Esophagus muscularis mucosa (tissue), 4 donors: ENCODE measurements at regions not wholly inside any gene's neighbourhood (a gene's known extent, or its start where the extent isn't known, plus 50 kb on each side); places are given as distances from the start of the nearest gene placed in this dataset.

Experiments used
- DNase-seq: peaks from one replicate; pipeline ENCODE4 v3.0.0-alpha.2; 2017; ENCODE audit errors: extremely low spot score
- H3K27ac ChIP-seq, 4 donors: fragments of 200-600 bp; sonication (generic); replicated peaks in 1 of 4; 1 replicate in 3 of 4; 2 replicates in 1 of 4; pipeline ENCODE4 v1.5.1; 2016 to 2019; ENCODE audit warnings: mild to moderate bottlenecking in 1 of 4
- H3K27me3 ChIP-seq, 4 donors: fragments of 200-600 bp; sonication (generic); one replicate each; pipeline versions ENCODE4 v1.5.1 to v1.6.0; 2016 to 2019
- H3K36me3 ChIP-seq, 4 donors: fragments of 200-600 bp; sonication (generic); one replicate each; pipeline ENCODE4 v1.5.1; 2016 to 2019
- H3K4me1 ChIP-seq, 4 donors: fragments of 200-600 bp; sonication (generic); one replicate each; pipeline ENCODE4 v1.5.1; 2016 to 2019
- H3K4me3 ChIP-seq, 4 donors: fragments of 200-600 bp; sonication (generic); 1 replicate in 2 of 4; 2 replicates in 2 of 4; pipeline ENCODE4 v1.5.1; 2016 to 2019; ENCODE audit warnings: mild to moderate bottlenecking in 4 of 4, moderate library complexity in 1 of 4
- H3K9me3 ChIP-seq, 4 donors: fragments of 200-600 bp; sonication (generic); 1 replicate in 3 of 4; 2 replicates in 1 of 4; pipeline ENCODE4 v1.5.1; 2016 to 2019
- EP300 ChIP-seq: sonication (generic); formaldehyde crosslinking; IDR thresholded peaks from one replicate; pipeline ENCODE4 v1.6.1; 2017; ENCODE audit warnings: antibody characterized with exemption
- POLR2A ChIP-seq: fragments of 450-650 bp; IDR thresholded peaks from one replicate; pipeline ENCODE4 v1.6.1; 2017; ENCODE audit warnings: antibody characterized with exemption, moderate library complexity, mild to moderate bottlenecking, low read depth
- POLR2AphosphoS5 ChIP-seq, 2 donors: sonication (generic); formaldehyde crosslinking; IDR thresholded peaks; one replicate each; pipeline ENCODE4 v1.6.1; 2017; ENCODE audit warnings: antibody characterized with exemption in 2 of 2
- WGBS: methylation state at CpG from one replicate; pipeline ENCODE4 v1.1.5; 2018; 5-methylcytosine and 5-hydroxymethylcytosine counted together
- intact Hi-C: fragments of 100-400 bp; cut with DNase I; formaldehyde crosslinking; loops from one replicate; pipeline ENCODE4 v1.15.1; 2023
- TF ChIP-seq, protein P1 (sequence below), 3 experiments: fragments of 200-600 bp in 2 of 3; fragments of 450-650 bp in 1 of 3; sonication (generic) in 2 of 3; IDR thresholded peaks; one replicate each; pipeline ENCODE4 v1.5.1; 2017 to 2019; ENCODE audit warnings: antibody characterized with exemption in 3 of 3, mild to moderate bottlenecking in 2 of 3, moderate library complexity in 1 of 3

DNA sequence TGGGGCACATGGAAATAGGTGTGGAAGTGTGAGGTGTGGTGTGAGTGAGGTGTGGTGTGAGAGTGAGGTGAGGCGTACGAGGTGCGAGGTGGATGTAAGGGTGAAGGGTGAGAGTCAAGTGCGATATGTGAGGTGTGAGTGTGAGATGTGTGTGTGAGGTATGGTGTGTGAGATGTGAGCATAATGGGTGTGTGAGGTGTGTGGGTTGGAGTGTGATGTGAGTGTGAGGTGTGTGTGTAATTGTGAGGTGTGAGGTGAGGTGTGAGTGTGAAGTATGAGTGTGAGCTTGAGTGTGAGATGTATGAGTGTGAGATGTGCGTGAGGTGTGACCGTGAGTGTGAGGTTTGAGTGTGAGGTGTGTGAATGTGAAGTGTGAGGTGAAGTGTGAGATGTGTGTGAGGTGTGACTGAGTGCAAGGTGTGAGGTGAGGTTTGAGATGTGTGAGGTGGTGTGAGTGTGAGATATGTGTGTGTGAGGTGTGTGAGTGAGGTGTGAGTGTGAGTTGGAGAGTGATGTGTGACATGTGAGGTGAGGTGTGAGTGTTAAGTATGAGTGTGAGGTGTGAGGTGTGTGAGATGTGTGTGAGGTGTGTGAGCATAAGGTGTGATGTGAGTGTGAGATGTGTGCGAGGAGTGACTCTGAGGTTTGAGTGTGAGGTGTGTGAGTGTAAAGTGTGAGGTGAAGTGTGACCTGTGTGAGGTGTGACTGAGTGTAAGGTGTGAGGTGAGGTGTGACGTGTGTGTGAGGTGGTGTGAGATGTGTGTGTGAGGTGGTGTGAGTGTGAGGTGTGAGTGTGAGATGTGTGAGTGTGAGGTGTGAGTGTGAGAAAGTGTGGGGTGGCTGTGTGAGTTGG lies 354.0 kb downstream of the FOXL1 start:
- peak overlapping the region in 1 of 4 donors; percentile 41 for H3K4me3 ChIP-seq
- TF ChIP-seq POLR2AphosphoS5 (IDR thresholded peaks at IDR 0.05), result no peak
- TF ChIP-seq, protein P1, sequence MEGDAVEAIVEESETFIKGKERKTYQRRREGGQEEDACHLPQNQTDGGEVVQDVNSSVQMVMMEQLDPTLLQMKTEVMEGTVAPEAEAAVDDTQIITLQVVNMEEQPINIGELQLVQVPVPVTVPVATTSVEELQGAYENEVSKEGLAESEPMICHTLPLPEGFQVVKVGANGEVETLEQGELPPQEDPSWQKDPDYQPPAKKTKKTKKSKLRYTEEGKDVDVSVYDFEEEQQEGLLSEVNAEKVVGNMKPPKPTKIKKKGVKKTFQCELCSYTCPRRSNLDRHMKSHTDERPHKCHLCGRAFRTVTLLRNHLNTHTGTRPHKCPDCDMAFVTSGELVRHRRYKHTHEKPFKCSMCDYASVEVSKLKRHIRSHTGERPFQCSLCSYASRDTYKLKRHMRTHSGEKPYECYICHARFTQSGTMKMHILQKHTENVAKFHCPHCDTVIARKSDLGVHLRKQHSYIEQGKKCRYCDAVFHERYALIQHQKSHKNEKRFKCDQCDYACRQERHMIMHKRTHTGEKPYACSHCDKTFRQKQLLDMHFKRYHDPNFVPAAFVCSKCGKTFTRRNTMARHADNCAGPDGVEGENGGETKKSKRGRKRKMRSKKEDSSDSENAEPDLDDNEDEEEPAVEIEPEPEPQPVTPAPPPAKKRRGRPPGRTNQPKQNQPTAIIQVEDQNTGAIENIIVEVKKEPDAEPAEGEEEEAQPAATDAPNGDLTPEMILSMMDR (IDR thresholded peaks at IDR 0.05), result no peak
- TF ChIP-seq POLR2A, result no peak
- no peak for TF ChIP-seq EP300
- peaks cover 14 to 41% (median 32%) of the 10 kb centered on the region in 4 donors for H3K4me1 ChIP-seq
- WGBS, result 89% methylated on average over 8 of the region's 8 CpGs
- no peaks in the 10 kb centered on the region for H3K36me3 ChIP-seq
- peak overlapping the region in 3 of 4 donors; percentile 57 to 75 (median 58) for H3K27ac ChIP-seq
- no peak for DNase-seq
- intact Hi-C loops, result no loop called here
- H3K9me3 ChIP-seq, result no peaks in the 10 kb centered on the region
- H3K27me3 ChIP-seq, result peaks cover 0 to 65% (median 4%) of the 10 kb centered on the region in 4 donors

DNA sequence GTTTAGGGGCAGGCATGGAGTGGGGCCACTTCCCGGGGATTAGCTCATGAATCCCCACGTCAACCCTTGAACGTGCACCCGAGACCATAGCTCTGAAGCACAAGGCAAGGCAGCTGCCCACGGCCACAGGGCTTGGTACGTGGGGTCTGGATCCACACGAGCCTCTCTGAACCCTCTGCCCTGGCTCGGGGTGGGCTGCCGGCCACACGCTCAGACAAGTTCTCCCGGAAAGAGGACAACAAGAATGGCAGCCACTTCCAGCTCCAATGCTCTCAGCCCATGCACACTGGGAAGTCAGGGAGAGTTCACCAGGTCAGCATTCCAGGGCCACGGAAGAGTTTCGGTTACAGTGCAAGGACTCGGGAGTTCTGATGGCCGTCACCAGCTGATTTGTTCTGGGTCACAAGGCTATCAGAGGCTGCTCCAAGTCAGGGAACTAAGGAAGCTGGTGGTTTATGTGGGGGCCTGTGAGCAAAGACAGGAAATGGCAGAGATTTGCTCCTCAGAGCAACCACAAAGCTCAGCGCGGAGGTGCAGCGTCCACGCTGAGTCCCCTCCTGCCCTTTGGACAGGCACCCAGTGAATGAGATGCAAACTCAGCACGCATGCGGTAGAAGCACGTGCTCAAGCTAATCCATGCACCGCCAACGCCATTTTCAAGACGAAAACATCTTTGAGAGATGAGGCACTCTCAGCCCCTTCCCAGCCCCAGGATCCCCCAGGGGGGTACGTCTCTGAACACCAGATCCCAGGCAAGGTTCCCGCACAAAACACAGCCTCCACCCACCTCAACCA lies 356.4 kb downstream of the FOXL1 start:
- H3K27me3 ChIP-seq, result peaks cover 0 to 56% (median 0%) of the 10 kb centered on the region in 4 donors
- H3K27ac ChIP-seq, result no peak overlapping the region
- H3K9me3 ChIP-seq, result peaks cover 0 to 6% (median 3%) of the 10 kb centered on the region in 4 donors
- peaks cover 9 to 25% (median 22%) of the 10 kb centered on the region in 4 donors for H3K4me1 ChIP-seq
- intact Hi-C loops, result no loop called here
- TF ChIP-seq POLR2A (no peak), POLR2AphosphoS5 (IDR thresholded peaks at IDR 0.05) (no peak), EP300 (no peak)
- TF ChIP-seq, protein P1 (IDR thresholded peaks at IDR 0.05), result no peak
- DNase-seq, result no peak
- H3K4me3 ChIP-seq, result no peak overlapping the region
- H3K36me3 ChIP-seq, result no peaks in the 10 kb centered on the region
- 73% methylated on average over 23 of the region's 27 CpGs for WGBS

DNA sequence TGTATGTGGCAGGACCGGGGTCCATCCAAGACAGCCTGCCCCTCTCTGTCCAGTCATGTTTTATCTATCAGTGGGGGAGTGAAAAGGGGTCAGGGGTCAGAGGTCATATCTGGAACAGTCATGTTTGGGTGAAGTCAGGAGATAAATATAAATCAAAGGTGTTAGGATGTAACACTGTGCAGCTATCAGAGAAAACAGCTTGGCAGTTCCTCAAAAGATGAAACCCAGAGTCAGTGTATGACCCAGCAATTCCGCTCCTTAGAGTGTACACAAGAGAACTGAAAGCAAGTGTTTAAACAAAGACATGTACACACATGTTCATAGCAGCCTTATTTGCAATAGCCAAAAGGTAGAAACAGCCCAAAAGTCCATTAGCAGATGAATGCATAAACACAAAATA lies 361.3 kb downstream of the FOXL1 start:
- no peak for TF ChIP-seq POLR2A
- H3K4me3 ChIP-seq, result no peak overlapping the region
- H3K27ac ChIP-seq, result no peak overlapping the region
- H3K9me3 ChIP-seq, result peaks cover 0 to 15% (median 6%) of the 10 kb centered on the region in 4 donors
- H3K27me3 ChIP-seq, result peaks cover 0 to 37% (median 0%) of the 10 kb centered on the region in 4 donors
- WGBS, result 97% methylated on average over 2 of the region's 2 CpGs
- DNase-seq, result no peak
- no peaks in the 10 kb centered on the region for H3K36me3 ChIP-seq
- peaks cover 0 to 13% (median 13%) of the 10 kb centered on the region in 4 donors for H3K4me1 ChIP-seq
- intact Hi-C loops, result no loop called here

DNA sequence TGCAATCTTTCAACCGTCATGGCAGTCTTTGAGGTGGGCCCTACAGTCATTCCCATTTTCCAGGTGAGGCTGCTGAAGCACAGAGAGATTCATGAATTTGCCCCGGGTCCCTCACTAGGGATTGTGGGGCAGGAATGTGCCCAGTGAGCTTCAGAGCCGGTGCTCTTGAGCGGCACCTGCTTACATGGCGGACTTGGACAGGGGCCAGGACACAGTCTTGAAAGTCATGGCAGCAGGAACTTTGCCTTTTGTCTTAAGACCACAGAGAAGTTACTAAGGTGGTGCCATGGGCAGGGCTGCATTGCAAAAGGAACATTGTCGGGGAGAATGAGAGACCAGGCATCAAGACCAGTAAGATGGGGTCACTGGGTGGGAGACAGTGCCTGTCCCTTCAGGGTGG lies 363.4 kb downstream of the FOXL1 start:
- intact Hi-C loops, result no loop called here

More for the DNA sequence above, 363.4 kb downstream of the FOXL1 start:
- 88% methylated on average over 5 of the region's 6 CpGs for WGBS
- DNase-seq, result no peak
- Histone ChIP-seq H3K4me1 (peaks cover 0 to 13% (median 13%) of the 10 kb centered on the region in 4 donors), H3K27me3 (peaks cover 0 to 21% (median 0%) of the 10 kb centered on the region in 4 donors), H3K36me3 (no peaks in the 10 kb centered on the region), H3K4me3 (no peak overlapping the region), H3K27ac (no peak overlapping the region), H3K9me3 (peaks cover 0 to 15% (median 6%) of the 10 kb centered on the region in 4 donors)
- TF ChIP-seq EP300 (no peak), POLR2A (no peak), POLR2AphosphoS5 (IDR thresholded peaks at IDR 0.05) (no peak)
- TF ChIP-seq, protein P1 (IDR thresholded peaks at IDR 0.05), result no peak
